GM12878 (cell line): ENCODE measurements at regions not wholly inside any gene's neighbourhood (a gene's known extent, or its start where the extent isn't known, plus 50 kb on each side); places are given as distances from the start of the nearest gene placed in this dataset.

ENCODE experiments used
- BHLHE40 ChIP-seq, 2 experiments: fragments of 450-650 bp in 1 of 2; IDR thresholded peaks; 2 replicates each; pipeline ENCODE4 v1.6.1; 2011 to 2017; ENCODE audit warnings: low read depth in 2 of 2, borderline replicate concordance in 1 of 2, improper control_type of control experiment in 1 of 2, low read length in 1 of 2, mild to moderate bottlenecking in 1 of 2
- ELK1 ChIP-seq: IDR thresholded peaks from 2 replicates; pipeline ENCODE4 v1.6.1; 2012; ENCODE audit warnings: low read depth, low read length, improper control_type of control experiment
- FOS ChIP-seq: IDR thresholded peaks from 3 replicates; pipeline ENCODE4 v1.6.1; 2011; ENCODE audit warnings: borderline replicate concordance; ENCODE audit not compliant: insufficient read length; ENCODE audit errors: extremely low read depth
- RBBP5 ChIP-seq: fragments of 200-600 bp; sonication (generic); conservative IDR thresholded peaks from 2 replicates; pipeline ENCODE4 v1.6.1; 2016
- RCOR1 ChIP-seq: conservative IDR thresholded peaks from 2 replicates; pipeline ENCODE4 v1.6.1; 2012; ENCODE audit warnings: low read depth, low read length, improper control_type of control experiment

GRCh38 chr18:34158881-34159690 lies 65.6 kb downstream of the NOL4 start:
- TF ChIP-seq FOS (no peak), BHLHE40 (IDR thresholded peaks at IDR 0.05; ENCODE audit: borderline replicate concordance in 1 of 2, low read depth in 2 of 2, low read length in 1 of 2) (peak; percentile 11 to 81; a peak in 2 of 4 replicates), RBBP5 (no peak), RCOR1 (no peak), ELK1 (no peak)
